HL-60 (cell line): ENCODE measurements at regions not wholly inside any gene's neighbourhood (a gene's known extent, or its start where the extent isn't known, plus 50 kb on each side); places are given as distances from the start of the nearest gene placed in this dataset.

Experiments used
- DNase-seq, 2 experiments: peaks; one replicate each; pipeline ENCODE4 v3.0.0-alpha.2; 2010 to 2020; ENCODE audit warnings: low read depth in 1 of 2, low spot score in 1 of 2
- H3K27ac ChIP-seq: fragments of 250-450 bp; sonication (Bioruptor Pico); replicated peaks from 2 replicates; pipeline ENCODE4 v1.5.1; 2020; ENCODE audit warnings: mild to moderate bottlenecking, moderate library complexity
- H3K27me3 ChIP-seq: fragments of 250-450 bp; sonication (Bioruptor Pico); 2 replicates; pipeline ENCODE4 v1.5.1; 2021; ENCODE audit warnings: mild to moderate bottlenecking, moderate library complexity; ENCODE audit not compliant: insufficient read depth, poor library complexity, severe bottlenecking
- H3K4me3 ChIP-seq: replicated peaks from 2 replicates; pipeline ENCODE4 v1.5.1; 2011; ENCODE audit warnings: mild to moderate bottlenecking, control low read depth, low read length; ENCODE audit not compliant: insufficient read depth
- GABPA ChIP-seq: IDR thresholded peaks from 2 replicates; pipeline ENCODE4 v1.6.1; 2012; ENCODE audit warnings: low read depth
- POLR2AphosphoS5 ChIP-seq: IDR thresholded peaks from 2 replicates; pipeline ENCODE4 v1.6.1; 2012; ENCODE audit warnings: low read depth
- SPI1 ChIP-seq: IDR thresholded peaks from 2 replicates; pipeline ENCODE4 v1.6.1; 2012; ENCODE audit warnings: low read depth, mild to moderate bottlenecking, borderline replicate concordance
- TF ChIP-seq, protein P1 (sequence below): IDR thresholded peaks from one replicate; pipeline ENCODE4 v1.5.1; 2011; ENCODE audit warnings: low read length, control low read depth, inconsistent platforms; ENCODE audit not compliant: insufficient read depth
- TF ChIP-seq, protein P2 (sequence below): IDR thresholded peaks from 2 replicates; pipeline ENCODE4 v1.6.1; 2012; ENCODE audit warnings: low read depth; ENCODE audit not compliant: insufficient replicate concordance

DNA sequence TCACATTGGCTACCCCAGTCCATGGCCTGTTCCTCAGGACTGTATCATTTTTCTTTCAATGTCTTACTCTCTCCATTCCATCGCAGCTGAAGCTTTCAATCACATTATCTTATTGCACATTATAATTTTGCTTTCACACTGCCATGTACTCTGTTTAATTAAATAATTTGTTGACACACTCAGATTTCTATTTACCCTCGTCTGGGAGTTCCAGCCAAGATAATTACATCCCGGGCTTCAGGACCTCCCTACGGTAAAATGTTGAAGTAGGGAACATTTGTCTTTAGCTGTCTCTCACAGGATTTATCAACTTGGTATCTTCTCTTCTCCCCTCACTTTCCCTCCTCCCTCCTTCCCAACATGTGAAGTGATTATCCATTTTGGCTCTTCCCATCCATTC lies 177.2 kb upstream of the RASSF8 start:
- Histone ChIP-seq H3K4me3 (no peak overlapping the region), H3K27ac (no peak overlapping the region), H3K27me3 (no peaks in the 10 kb centered on the region)
- no peak for TF ChIP-seq SPI1
- no peak for DNase-seq

DNA sequence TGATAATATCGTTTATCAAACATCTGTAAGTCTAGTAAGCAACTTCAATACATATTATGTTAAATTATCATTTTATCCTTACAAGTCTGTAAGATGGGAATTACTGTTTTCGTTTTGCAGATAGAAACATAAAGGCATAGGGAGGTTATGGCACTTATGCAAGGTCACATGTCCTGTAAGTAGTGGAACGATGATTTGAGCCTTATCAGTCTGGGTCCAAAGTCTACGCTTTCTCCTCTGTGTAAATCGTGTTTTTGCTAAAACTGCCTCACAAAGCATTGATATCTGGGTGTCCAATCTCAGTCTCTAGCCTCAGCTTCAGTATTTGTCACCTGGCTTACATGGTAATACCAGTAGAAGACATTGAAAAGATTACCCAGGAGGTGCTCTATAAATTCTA lies 174.9 kb upstream of the RASSF8 start:
- Histone ChIP-seq H3K27ac (no peak overlapping the region), H3K27me3 (no peaks in the 10 kb centered on the region), H3K4me3 (no peak overlapping the region)
- no peak for TF ChIP-seq GABPA
- TF ChIP-seq POLR2AphosphoS5, result no peak
- DNase-seq, result no peak

DNA sequence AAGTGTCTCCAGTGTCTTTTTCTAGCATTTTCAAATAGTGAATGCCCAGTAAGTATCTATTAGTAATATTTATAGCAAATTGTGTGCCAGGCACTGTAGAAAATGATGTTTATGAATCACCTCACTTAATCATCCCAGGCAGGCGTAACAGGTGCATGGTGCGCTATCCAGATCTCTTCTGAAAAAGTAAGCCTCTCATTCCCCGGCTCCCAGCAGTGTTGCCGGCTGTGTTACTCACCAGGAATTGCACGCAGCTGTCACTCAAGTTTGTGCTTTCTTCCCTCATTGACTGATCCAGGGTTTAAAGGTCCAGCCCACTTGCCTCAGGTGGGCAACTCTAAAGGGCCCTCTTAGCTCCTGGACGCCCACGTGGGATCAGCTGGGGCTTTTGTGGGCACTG lies 173.8 kb upstream of the RASSF8 start:
- Histone ChIP-seq H3K4me3 (no peak overlapping the region), H3K27me3 (no peaks in the 10 kb centered on the region), H3K27ac (no peak overlapping the region)
- TF ChIP-seq, protein P1, sequence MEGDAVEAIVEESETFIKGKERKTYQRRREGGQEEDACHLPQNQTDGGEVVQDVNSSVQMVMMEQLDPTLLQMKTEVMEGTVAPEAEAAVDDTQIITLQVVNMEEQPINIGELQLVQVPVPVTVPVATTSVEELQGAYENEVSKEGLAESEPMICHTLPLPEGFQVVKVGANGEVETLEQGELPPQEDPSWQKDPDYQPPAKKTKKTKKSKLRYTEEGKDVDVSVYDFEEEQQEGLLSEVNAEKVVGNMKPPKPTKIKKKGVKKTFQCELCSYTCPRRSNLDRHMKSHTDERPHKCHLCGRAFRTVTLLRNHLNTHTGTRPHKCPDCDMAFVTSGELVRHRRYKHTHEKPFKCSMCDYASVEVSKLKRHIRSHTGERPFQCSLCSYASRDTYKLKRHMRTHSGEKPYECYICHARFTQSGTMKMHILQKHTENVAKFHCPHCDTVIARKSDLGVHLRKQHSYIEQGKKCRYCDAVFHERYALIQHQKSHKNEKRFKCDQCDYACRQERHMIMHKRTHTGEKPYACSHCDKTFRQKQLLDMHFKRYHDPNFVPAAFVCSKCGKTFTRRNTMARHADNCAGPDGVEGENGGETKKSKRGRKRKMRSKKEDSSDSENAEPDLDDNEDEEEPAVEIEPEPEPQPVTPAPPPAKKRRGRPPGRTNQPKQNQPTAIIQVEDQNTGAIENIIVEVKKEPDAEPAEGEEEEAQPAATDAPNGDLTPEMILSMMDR, result no peak
- no peak for TF ChIP-seq GABPA
- no peak for TF ChIP-seq SPI1
- TF ChIP-seq POLR2AphosphoS5, result no peak
- TF ChIP-seq, protein P2, sequence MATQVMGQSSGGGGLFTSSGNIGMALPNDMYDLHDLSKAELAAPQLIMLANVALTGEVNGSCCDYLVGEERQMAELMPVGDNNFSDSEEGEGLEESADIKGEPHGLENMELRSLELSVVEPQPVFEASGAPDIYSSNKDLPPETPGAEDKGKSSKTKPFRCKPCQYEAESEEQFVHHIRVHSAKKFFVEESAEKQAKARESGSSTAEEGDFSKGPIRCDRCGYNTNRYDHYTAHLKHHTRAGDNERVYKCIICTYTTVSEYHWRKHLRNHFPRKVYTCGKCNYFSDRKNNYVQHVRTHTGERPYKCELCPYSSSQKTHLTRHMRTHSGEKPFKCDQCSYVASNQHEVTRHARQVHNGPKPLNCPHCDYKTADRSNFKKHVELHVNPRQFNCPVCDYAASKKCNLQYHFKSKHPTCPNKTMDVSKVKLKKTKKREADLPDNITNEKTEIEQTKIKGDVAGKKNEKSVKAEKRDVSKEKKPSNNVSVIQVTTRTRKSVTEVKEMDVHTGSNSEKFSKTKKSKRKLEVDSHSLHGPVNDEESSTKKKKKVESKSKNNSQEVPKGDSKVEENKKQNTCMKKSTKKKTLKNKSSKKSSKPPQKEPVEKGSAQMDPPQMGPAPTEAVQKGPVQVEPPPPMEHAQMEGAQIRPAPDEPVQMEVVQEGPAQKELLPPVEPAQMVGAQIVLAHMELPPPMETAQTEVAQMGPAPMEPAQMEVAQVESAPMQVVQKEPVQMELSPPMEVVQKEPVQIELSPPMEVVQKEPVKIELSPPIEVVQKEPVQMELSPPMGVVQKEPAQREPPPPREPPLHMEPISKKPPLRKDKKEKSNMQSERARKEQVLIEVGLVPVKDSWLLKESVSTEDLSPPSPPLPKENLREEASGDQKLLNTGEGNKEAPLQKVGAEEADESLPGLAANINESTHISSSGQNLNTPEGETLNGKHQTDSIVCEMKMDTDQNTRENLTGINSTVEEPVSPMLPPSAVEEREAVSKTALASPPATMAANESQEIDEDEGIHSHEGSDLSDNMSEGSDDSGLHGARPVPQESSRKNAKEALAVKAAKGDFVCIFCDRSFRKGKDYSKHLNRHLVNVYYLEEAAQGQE, result no peak
- DNase-seq, result no peak

DNA sequence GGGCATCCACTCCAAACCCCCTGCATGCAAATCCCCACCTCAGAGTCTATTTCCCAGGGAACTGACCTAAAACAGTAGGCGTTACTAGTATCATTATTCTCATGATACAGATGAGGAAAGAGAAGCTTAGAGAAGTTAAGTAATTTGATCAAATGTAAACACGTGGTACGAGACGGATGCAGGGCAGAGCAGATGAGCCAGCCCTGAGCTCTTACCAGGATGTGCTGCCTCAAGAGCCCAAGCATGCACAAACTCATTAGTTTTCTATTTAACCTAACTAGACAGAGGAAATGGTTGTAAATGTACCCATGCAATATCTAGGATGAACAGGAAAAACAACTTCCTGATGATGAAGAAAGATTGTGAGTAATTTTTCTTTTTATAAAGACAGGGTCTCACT lies 173.3 kb upstream of the RASSF8 start:
- no peak overlapping the region for H3K27ac ChIP-seq
- H3K4me3 ChIP-seq, result no peak overlapping the region
- no peaks in the 10 kb centered on the region for H3K27me3 ChIP-seq
- no peak for DNase-seq
- TF ChIP-seq, protein P1, result no peak
- TF ChIP-seq GABPA, result no peak
- TF ChIP-seq, protein P2, result no peak
- no peak for TF ChIP-seq POLR2AphosphoS5
- no peak for TF ChIP-seq SPI1

DNA sequence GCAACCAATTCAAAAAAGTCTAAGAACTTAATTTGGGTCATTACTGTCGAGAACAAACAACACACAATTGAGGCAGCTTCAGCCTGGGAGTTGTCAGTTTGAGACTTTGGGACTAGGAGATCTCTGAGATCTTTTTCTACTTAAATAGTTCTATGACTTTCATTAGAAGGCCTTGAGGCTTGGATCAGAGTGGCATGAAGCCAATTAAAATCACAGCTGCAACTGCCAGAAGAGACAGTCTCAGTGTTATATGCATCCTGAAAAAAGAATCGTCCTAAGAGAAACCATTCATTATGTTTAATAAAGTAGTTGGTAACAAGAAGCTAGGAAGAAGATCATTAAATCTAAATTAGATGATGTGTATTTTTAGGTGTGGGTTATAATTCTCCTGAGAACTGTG lies 170.8 kb upstream of the RASSF8 start:
- TF ChIP-seq SPI1 (no peak), POLR2AphosphoS5 (no peak), GABPA (no peak)
- TF ChIP-seq, protein P1, result no peak
- TF ChIP-seq, protein P2, result no peak
- no peak overlapping the region for H3K4me3 ChIP-seq
- H3K27me3 ChIP-seq, result no peaks in the 10 kb centered on the region
- H3K27ac ChIP-seq, result no peak overlapping the region
- no peak for DNase-seq
